ENCODE measurements at regions not wholly inside any gene's neighbourhood (a gene's known extent, or its start where the extent isn't known, plus 50 kb on each side); places are given as distances from the start of the nearest gene placed in this dataset.
"Not testable (repeated sequence)": the region's sequence is repeated elsewhere in the genome, so short reads cannot be mapped to it uniquely, and the experiment has no call there.

DNA sequence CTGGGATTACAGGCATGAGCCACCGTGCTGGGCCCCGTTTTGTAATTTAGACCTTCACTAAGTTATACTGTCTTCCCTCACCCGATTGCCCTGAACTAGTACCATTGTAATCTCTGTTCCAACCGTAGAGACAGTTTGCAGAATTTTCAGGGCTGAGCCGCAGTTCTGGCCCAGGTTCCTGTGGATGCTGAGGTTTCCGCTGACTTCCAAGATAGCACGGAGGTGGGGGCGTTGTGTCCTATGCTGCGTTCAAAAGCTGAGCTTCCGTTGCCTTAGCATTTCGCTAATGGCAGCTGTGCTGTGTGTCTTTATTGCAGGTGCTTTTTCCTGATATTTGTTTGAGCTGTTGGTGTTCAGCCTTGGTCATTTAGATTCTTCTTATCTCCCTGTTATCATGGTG, 137.0 kb downstream of the SOX4 start:
- Mint-ChIP-seq H3K27me3 (no peaks in the 10 kb centered on the region), H3K27ac (no peak overlapping the region), H3K4me1 (no peaks in the 10 kb centered on the region), H3K9me3 (ENCODE audit: insufficient read depth) (no peaks in the 10 kb centered on the region), H3K4me3 (no peak overlapping the region)
- no peak overlapping the region for H3K4me2 ChIP-seq (replicated peaks; ENCODE audit: low read depth, low read length, poor library complexity, severe bottlenecking)
- H4K20me1 ChIP-seq (ENCODE audit: control insufficient read depth, insufficient read depth, low read length, poor library complexity, severe bottlenecking), result no peaks in the 10 kb centered on the region
- TF ChIP-seq, protein P1, sequence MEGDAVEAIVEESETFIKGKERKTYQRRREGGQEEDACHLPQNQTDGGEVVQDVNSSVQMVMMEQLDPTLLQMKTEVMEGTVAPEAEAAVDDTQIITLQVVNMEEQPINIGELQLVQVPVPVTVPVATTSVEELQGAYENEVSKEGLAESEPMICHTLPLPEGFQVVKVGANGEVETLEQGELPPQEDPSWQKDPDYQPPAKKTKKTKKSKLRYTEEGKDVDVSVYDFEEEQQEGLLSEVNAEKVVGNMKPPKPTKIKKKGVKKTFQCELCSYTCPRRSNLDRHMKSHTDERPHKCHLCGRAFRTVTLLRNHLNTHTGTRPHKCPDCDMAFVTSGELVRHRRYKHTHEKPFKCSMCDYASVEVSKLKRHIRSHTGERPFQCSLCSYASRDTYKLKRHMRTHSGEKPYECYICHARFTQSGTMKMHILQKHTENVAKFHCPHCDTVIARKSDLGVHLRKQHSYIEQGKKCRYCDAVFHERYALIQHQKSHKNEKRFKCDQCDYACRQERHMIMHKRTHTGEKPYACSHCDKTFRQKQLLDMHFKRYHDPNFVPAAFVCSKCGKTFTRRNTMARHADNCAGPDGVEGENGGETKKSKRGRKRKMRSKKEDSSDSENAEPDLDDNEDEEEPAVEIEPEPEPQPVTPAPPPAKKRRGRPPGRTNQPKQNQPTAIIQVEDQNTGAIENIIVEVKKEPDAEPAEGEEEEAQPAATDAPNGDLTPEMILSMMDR (IDR thresholded peaks at IDR 0.05), result no peak
- no peak for TF ChIP-seq EZH2 (IDR thresholded peaks at IDR 0.05; ENCODE audit: borderline replicate concordance, insufficient read depth, low read depth, low read length, poor library complexity, severe bottlenecking)
- H3K4me1 ChIP-seq (ENCODE audit: control insufficient read depth in 2 of 2, insufficient read depth in 2 of 2, low read length in 2 of 2), result no peaks in the 10 kb centered on the region
- no peak overlapping the region for H3K4me3 ChIP-seq (ENCODE audit: control extremely low read depth in 1 of 5, extremely low read depth in 1 of 5, insufficient read depth in 1 of 5, low read depth in 2 of 5, low read length in 4 of 5)
- WGBS (ENCODE audit: insufficient coverage), result 97% methylated on average over 11 of the region's 11 CpGs
- no peaks in the 10 kb centered on the region for H3K27me3 ChIP-seq (replicated peaks in 1 of 4; ENCODE audit: control extremely low read depth in 1 of 4, control insufficient read depth in 3 of 4, insufficient read depth in 4 of 4, low read length in 3 of 4)
- H3K79me2 ChIP-seq (ENCODE audit: control insufficient read depth, insufficient read depth, low read length), result no peaks in the 10 kb centered on the region
- no peak overlapping the region for H2AFZ ChIP-seq (ENCODE audit: insufficient read depth, low read depth, low read length, poor library complexity, severe bottlenecking)
- no peak overlapping the region for H3K9ac ChIP-seq (ENCODE audit: low read length)
- CTCF ChIA-PET, result no interaction called here
- H3K27ac ChIP-seq (ENCODE audit: low read length in 2 of 2), result no peak overlapping the region
- intact Hi-C loops (cut with micrococcal nuclease), result no loop called here
- no peaks in the 10 kb centered on the region for H3K9me3 ChIP-seq (ENCODE audit: control extremely low read depth in 1 of 3, control insufficient read depth in 2 of 3, insufficient read depth in 1 of 3, low read length in 2 of 3)
- no peak for DNase-seq
- no peak for ATAC-seq (ENCODE audit: low read depth)
- POLR2A ChIA-PET, result no interaction called here
- no peaks in the 10 kb centered on the region for H3K36me3 ChIP-seq (replicated peaks in 1 of 2; ENCODE audit: control extremely low read depth in 1 of 2, control insufficient read depth in 1 of 2, extremely low read depth in 1 of 2, insufficient read depth in 2 of 2, low read length in 1 of 2)

DNA sequence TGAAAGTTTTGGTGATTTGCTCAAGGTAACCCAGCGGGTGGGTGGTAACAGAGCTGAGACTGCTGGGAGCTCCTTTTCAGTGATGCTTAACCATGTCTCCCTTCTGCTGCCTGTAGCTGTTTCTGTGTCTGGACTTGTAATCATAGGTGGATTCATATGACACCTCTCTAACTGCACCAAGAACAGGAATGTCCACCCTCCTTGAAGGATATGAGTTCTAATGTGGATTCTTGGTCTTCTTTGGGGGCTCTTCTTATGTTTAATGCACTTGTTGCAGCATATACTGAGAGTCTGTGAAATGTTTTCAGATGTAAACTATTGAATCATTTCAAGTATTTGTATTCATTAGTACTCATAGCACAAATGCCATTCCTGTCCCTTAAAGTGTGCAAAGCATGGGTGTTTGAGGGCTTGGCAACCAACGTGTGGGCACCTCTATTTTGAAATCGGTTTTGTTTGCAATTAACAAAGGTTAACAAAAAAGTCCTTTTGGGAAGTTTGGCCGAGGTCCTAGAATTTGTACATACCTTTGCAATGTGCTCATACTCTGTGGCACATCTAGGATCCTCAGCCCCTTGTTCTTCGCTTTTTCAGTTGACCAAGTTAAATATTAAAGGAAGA, 138.0 kb downstream of the SOX4 start:
- no peaks in the 10 kb centered on the region for H3K9me3 ChIP-seq (ENCODE audit: control extremely low read depth in 1 of 3, control insufficient read depth in 2 of 3, insufficient read depth in 1 of 3, low read length in 2 of 3)
- H3K79me2 ChIP-seq (ENCODE audit: control insufficient read depth, insufficient read depth, low read length), result no peaks in the 10 kb centered on the region
- no peaks in the 10 kb centered on the region for H3K4me1 Mint-ChIP-seq
- H3K9ac ChIP-seq (ENCODE audit: low read length), result no peak overlapping the region
- no peaks in the 10 kb centered on the region for H3K27me3 ChIP-seq (replicated peaks in 1 of 4; ENCODE audit: control extremely low read depth in 1 of 4, control insufficient read depth in 3 of 4, insufficient read depth in 4 of 4, low read length in 3 of 4)
- 92% methylated on average over 3 of the region's 5 CpGs for WGBS (ENCODE audit: insufficient coverage)
- no peak overlapping the region for H3K4me2 ChIP-seq (replicated peaks; ENCODE audit: low read depth, low read length, poor library complexity, severe bottlenecking)
- H3K27me3 Mint-ChIP-seq, result no peaks in the 10 kb centered on the region
- TF ChIP-seq EZH2 (IDR thresholded peaks at IDR 0.05; ENCODE audit: borderline replicate concordance, insufficient read depth, low read depth, low read length, poor library complexity, severe bottlenecking), result no peak
- TF ChIP-seq, protein P1 (IDR thresholded peaks at IDR 0.05), result no peak
- DNase-seq (no peak), ATAC-seq (ENCODE audit: low read depth) (no peak)
- H3K4me1 ChIP-seq (ENCODE audit: control insufficient read depth in 2 of 2, insufficient read depth in 2 of 2, low read length in 2 of 2), result no peaks in the 10 kb centered on the region
- H3K36me3 ChIP-seq (replicated peaks in 1 of 2; ENCODE audit: control extremely low read depth in 1 of 2, control insufficient read depth in 1 of 2, extremely low read depth in 1 of 2, insufficient read depth in 2 of 2, low read length in 1 of 2), result no peaks in the 10 kb centered on the region
- H2AFZ ChIP-seq (ENCODE audit: insufficient read depth, low read depth, low read length, poor library complexity, severe bottlenecking), result no peak overlapping the region
- intact Hi-C loops (cut with micrococcal nuclease), result no loop called here
- POLR2A ChIA-PET, result no interaction called here
- H4K20me1 ChIP-seq (ENCODE audit: control insufficient read depth, insufficient read depth, low read length, poor library complexity, severe bottlenecking), result no peaks in the 10 kb centered on the region
- CTCF ChIA-PET, result no interaction called here
- H3K4me3 Mint-ChIP-seq, result no peak overlapping the region
- H3K4me3 ChIP-seq (ENCODE audit: control extremely low read depth in 1 of 5, extremely low read depth in 1 of 5, insufficient read depth in 1 of 5, low read depth in 2 of 5, low read length in 4 of 5), result no peak overlapping the region
- no peaks in the 10 kb centered on the region for H3K9me3 Mint-ChIP-seq (ENCODE audit: insufficient read depth)
- no peak overlapping the region for H3K27ac Mint-ChIP-seq
- H3K27ac ChIP-seq (ENCODE audit: low read length in 2 of 2), result no peak overlapping the region

DNA sequence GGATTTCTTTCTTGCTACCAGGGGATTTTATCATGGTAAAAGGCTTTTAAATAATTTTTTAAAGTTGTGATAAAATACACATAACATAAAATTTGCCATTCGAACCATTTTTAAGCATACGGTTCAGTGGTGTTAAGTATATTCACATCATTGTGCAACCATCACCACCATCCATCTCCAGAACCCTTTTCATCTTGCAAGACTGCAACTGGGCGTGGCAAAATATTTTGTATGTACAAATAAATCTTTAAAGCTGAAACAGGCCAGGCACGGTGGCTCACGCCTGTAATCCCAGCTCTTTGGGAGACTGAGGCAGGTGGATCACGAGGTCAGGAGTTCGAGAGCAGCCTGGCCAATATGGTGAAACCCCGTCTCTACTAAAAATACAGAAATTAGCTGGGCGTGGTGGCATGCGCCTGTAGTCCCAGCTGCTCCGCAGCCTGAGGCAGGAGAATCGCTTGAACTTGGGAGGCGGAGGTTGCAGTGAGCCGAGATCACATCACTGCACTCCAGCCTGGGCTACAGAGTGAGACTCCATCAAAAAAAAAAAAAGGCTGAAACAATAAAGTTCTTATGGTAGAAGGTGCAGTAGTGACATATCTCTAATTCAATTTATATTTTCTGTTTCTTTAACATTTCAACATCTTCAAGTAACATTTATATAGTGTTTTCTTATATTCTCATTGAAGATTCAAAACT, 138.6 kb downstream of the SOX4 start:
- intact Hi-C loops (cut with micrococcal nuclease); H3K4me1 ChIP-seq (ENCODE audit: control insufficient read depth in 2 of 2, insufficient read depth in 2 of 2, low read length in 2 of 2); H3K9ac ChIP-seq (ENCODE audit: low read length); H3K9me3 Mint-ChIP-seq (ENCODE audit: insufficient read depth); H3K27me3 ChIP-seq (replicated peaks in 1 of 4; ENCODE audit: control extremely low read depth in 1 of 4, control insufficient read depth in 3 of 4, insufficient read depth in 4 of 4, low read length in 3 of 4); ATAC-seq (ENCODE audit: low read depth); H2AFZ ChIP-seq (ENCODE audit: insufficient read depth, low read depth, low read length, poor library complexity, severe bottlenecking); H3K4me3 ChIP-seq (ENCODE audit: control extremely low read depth in 1 of 5, extremely low read depth in 1 of 5, insufficient read depth in 1 of 5, low read depth in 2 of 5, low read length in 4 of 5); H4K20me1 ChIP-seq (ENCODE audit: control insufficient read depth, insufficient read depth, low read length, poor library complexity, severe bottlenecking); H3K4me1 Mint-ChIP-seq; H3K27me3 Mint-ChIP-seq; H3K4me3 Mint-ChIP-seq; H3K27ac Mint-ChIP-seq; H3K4me2 ChIP-seq (replicated peaks; ENCODE audit: low read depth, low read length, poor library complexity, severe bottlenecking); H3K9me3 ChIP-seq (ENCODE audit: control extremely low read depth in 1 of 3, control insufficient read depth in 2 of 3, insufficient read depth in 1 of 3, low read length in 2 of 3); H3K79me2 ChIP-seq (ENCODE audit: control insufficient read depth, insufficient read depth, low read length); POLR2A ChIA-PET; H3K36me3 ChIP-seq (replicated peaks in 1 of 2; ENCODE audit: control extremely low read depth in 1 of 2, control insufficient read depth in 1 of 2, extremely low read depth in 1 of 2, insufficient read depth in 2 of 2, low read length in 1 of 2); H3K27ac ChIP-seq (ENCODE audit: low read length in 2 of 2); DNase-seq: not testable (repeated sequence)
- CTCF ChIA-PET, result interaction anchor here (0.7 kb wide), 1 partner anchor 9 kb away, joined by 3 read pairs; no protein-coding TSS in a partner anchor
- 93% methylated on average over 11 of the region's 14 CpGs for WGBS (ENCODE audit: insufficient coverage)

Data from B cell (primary cell).